ENCODE measurements at regions not wholly inside any gene's neighbourhood (a gene's known extent, or its start where the extent isn't known, plus 50 kb on each side); places are given as distances from the start of the nearest gene placed in this dataset.

GRCh38 chr10:113991091-113991860, 52.4 kb upstream of the ADRB1 start:
- Histone ChIP-seq H3K9me3 (ENCODE audit: control insufficient read depth in 2 of 3, insufficient read depth in 1 of 3, low read length in 3 of 3) (no peaks in the 10 kb centered on the region), H3K9ac (ENCODE audit: low read length in 3 of 3) (no peak overlapping the region), H3K27me3 (ENCODE audit: control insufficient read depth, insufficient read depth, low read length) (no peaks in the 10 kb centered on the region), H3K36me3 (ENCODE audit: control insufficient read depth in 2 of 3, insufficient read depth in 3 of 3, low read length in 3 of 3) (no peaks in the 10 kb centered on the region), H3K4me1 (ENCODE audit: control insufficient read depth in 2 of 3, insufficient read depth in 2 of 3, low read depth in 1 of 3, low read length in 3 of 3) (peaks cover 0 to 14% (median 6%) of the 10 kb centered on the region in 3 donors), H3K27ac (ENCODE audit: low read depth in 2 of 2, low read length in 2 of 2) (no peak overlapping the region), H3K4me3 (ENCODE audit: low read length in 3 of 3) (no peak overlapping the region)
- FAIRE-seq: no peak
- TF ChIP-seq CTCF (IDR thresholded peaks at IDR 0.05; ENCODE audit: borderline replicate concordance, extremely low read depth, insufficient read depth): no peak
- no peak for DNase-seq
- intact Hi-C loops (cut with DNase I): no loop called here

GRCh38 chr10:113992471-113993011, 51.1 kb upstream of the ADRB1 start:
- Histone ChIP-seq H3K27me3 (ENCODE audit: control insufficient read depth, insufficient read depth, low read length) (no peaks in the 10 kb centered on the region), H3K9me3 (ENCODE audit: control insufficient read depth in 2 of 3, insufficient read depth in 1 of 3, low read length in 3 of 3) (no peaks in the 10 kb centered on the region), H3K9ac (ENCODE audit: low read length in 3 of 3) (no peak overlapping the region), H3K4me3 (ENCODE audit: low read length in 3 of 3) (no peak overlapping the region), H3K27ac (ENCODE audit: low read depth in 2 of 2, low read length in 2 of 2) (no peak overlapping the region), H3K4me1 (ENCODE audit: control insufficient read depth in 2 of 3, insufficient read depth in 2 of 3, low read depth in 1 of 3, low read length in 3 of 3) (peaks cover 0 to 14% (median 8%) of the 10 kb centered on the region in 3 donors), H3K36me3 (ENCODE audit: control insufficient read depth in 2 of 3, insufficient read depth in 3 of 3, low read length in 3 of 3) (no peaks in the 10 kb centered on the region)
- DNase-seq (no peak), FAIRE-seq (no peak)
- TF ChIP-seq CTCF (IDR thresholded peaks at IDR 0.05; ENCODE audit: borderline replicate concordance, extremely low read depth, insufficient read depth): no peak
- intact Hi-C loops (cut with DNase I): no loop called here

GRCh38 chr10:113993489-113993991, 50.1 kb upstream of the ADRB1 start:
- DNase-seq: peak in 1 of 5 donors; percentile 63
- no peak for TF ChIP-seq CTCF (IDR thresholded peaks at IDR 0.05; ENCODE audit: borderline replicate concordance, extremely low read depth, insufficient read depth)
- no peaks in the 10 kb centered on the region for H3K27me3 ChIP-seq (ENCODE audit: control insufficient read depth, insufficient read depth, low read length)

More at GRCh38 chr10:113993489-113993991, 50.1 kb upstream of the ADRB1 start:
- Histone ChIP-seq H3K4me1 (ENCODE audit: control insufficient read depth in 2 of 3, insufficient read depth in 2 of 3, low read depth in 1 of 3, low read length in 3 of 3) (peaks cover 0 to 14% (median 9%) of the 10 kb centered on the region in 3 donors), H3K4me3 (ENCODE audit: low read length in 3 of 3) (no peak overlapping the region), H3K9me3 (ENCODE audit: control insufficient read depth in 2 of 3, insufficient read depth in 1 of 3, low read length in 3 of 3) (no peaks in the 10 kb centered on the region), H3K27ac (ENCODE audit: low read depth in 2 of 2, low read length in 2 of 2) (no peak overlapping the region), H3K9ac (ENCODE audit: low read length in 3 of 3) (no peak overlapping the region), H3K36me3 (ENCODE audit: control insufficient read depth in 2 of 3, insufficient read depth in 3 of 3, low read length in 3 of 3) (no peaks in the 10 kb centered on the region)
- FAIRE-seq: no peak
- intact Hi-C loops (cut with DNase I): no loop called here

Data from kidney (tissue), 13 donors.